ENCODE measurements at regions not wholly inside any gene's neighbourhood (a gene's known extent, or its start where the extent isn't known, plus 50 kb on each side); places are given as distances from the start of the nearest gene placed in this dataset.

DNA sequence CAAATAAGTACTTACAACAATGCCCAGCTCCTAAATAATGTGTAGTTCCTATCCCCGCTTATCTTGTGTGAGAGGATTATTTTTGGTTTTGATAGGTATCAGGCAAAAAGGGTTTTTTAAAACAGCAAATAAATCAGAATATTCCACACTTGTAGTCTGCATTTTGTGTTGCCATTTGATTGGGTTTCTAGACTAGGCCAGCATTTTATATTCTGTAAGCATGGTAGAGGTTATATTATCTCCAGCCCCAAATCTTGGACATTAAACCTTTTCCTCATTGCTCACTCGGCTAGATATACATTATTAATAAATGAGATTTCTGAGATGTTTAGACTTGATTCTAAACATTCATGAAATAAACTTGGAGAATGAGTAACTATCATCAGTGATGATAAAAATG, 165.7 kb upstream of the C1orf21 start:
- no peak overlapping the region for H3K27ac ChIP-seq
- TF ChIP-seq, protein P1, sequence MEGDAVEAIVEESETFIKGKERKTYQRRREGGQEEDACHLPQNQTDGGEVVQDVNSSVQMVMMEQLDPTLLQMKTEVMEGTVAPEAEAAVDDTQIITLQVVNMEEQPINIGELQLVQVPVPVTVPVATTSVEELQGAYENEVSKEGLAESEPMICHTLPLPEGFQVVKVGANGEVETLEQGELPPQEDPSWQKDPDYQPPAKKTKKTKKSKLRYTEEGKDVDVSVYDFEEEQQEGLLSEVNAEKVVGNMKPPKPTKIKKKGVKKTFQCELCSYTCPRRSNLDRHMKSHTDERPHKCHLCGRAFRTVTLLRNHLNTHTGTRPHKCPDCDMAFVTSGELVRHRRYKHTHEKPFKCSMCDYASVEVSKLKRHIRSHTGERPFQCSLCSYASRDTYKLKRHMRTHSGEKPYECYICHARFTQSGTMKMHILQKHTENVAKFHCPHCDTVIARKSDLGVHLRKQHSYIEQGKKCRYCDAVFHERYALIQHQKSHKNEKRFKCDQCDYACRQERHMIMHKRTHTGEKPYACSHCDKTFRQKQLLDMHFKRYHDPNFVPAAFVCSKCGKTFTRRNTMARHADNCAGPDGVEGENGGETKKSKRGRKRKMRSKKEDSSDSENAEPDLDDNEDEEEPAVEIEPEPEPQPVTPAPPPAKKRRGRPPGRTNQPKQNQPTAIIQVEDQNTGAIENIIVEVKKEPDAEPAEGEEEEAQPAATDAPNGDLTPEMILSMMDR (conservative IDR thresholded peaks at IDR 0.05), result no peak
- TF ChIP-seq ZFX (IDR thresholded peaks at IDR 0.05), result no peak

- no peak overlapping the region for H3K27ac ChIP-seq
Observed at GRCh38 chr1:184222652-184223052, 164.2 kb upstream of the C1orf21 start.

GRCh38 chr1:184223216-184223615, 163.6 kb upstream of the C1orf21 start:
- H3K27ac ChIP-seq, result no peak overlapping the region
- TF ChIP-seq ZFX (IDR thresholded peaks at IDR 0.05), result no peak
- TF ChIP-seq, protein P1 (conservative IDR thresholded peaks at IDR 0.05), result no peak

More at GRCh38 chr1:184222652-184223052, 164.2 kb upstream of the C1orf21 start:
- TF ChIP-seq, protein P1 (conservative IDR thresholded peaks at IDR 0.05), result peak; percentile 96
- no peak for TF ChIP-seq ZFX (IDR thresholded peaks at IDR 0.05)

DNA sequence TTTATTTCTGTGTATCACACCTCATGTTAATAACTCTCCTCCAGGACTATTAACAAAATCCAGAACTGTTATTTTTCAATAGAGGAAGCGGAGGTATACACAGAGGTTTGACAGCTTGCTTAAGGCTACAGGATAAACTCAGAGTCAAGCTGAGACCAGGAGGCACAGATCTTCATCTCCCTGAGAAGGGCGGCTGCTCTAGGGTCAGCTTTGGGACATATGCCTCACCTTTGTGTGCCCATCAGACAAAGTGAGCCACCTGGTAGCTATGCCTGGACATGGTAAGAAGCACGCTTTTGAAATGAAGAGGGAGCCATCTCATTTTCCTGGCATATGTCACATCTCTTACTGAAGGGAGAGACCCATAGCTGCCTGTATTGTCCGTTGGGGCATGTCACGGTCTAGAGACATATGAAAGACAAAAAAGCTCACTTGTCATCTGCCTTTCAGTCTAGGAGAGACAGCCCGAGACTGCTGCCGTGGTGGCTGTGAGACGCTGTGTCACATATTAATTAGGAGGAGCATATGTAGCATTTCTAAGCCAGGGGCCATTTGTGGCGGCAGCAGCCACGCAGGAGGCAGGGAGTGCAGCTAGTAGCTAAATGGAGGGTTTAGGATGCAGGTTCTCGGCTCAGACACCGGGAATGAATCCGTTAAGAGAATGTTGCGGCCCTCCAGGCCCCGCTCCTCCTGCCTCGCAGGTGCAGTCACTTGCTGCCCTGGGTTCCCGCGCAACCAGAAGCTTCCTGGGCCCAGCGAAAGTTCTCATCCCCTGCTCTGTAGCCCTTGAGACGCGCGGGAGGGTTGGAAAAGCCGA, 161.3 kb upstream of the C1orf21 start:
- no peak overlapping the region for H3K27ac ChIP-seq
- TF ChIP-seq ZFX (IDR thresholded peaks at IDR 0.05), result no peak
- TF ChIP-seq, protein P1 (conservative IDR thresholded peaks at IDR 0.05), result no peak

DNA sequence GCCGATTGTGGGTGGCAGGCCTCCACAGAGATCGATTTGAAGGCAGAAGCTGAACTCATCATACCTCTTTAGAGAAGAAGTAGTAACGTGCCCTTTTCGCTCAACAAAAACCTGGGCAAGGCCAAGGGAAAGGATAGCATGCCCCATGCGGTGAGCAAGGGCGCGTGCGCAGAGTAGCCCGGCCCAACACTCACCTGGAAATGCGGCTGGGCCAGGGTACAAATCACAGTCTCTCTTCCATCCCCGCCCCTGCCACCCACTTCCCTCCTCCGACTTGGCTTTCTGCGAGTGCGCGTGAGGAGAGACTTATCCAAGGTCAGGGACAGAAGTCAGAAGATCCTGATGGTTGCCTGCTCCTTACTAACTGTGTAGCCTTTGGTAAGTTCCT, 160.7 kb upstream of the C1orf21 start:
- no peak for TF ChIP-seq ZFX (IDR thresholded peaks at IDR 0.05)
- TF ChIP-seq, protein P1 (conservative IDR thresholded peaks at IDR 0.05), result no peak
- no peak overlapping the region for H3K27ac ChIP-seq

GRCh38 chr1:184228558-184228957, 158.3 kb upstream of the C1orf21 start:
- no peak for TF ChIP-seq ZFX (IDR thresholded peaks at IDR 0.05)
- TF ChIP-seq, protein P1 (conservative IDR thresholded peaks at IDR 0.05), result no peak
- no peak overlapping the region for H3K27ac ChIP-seq

DNA sequence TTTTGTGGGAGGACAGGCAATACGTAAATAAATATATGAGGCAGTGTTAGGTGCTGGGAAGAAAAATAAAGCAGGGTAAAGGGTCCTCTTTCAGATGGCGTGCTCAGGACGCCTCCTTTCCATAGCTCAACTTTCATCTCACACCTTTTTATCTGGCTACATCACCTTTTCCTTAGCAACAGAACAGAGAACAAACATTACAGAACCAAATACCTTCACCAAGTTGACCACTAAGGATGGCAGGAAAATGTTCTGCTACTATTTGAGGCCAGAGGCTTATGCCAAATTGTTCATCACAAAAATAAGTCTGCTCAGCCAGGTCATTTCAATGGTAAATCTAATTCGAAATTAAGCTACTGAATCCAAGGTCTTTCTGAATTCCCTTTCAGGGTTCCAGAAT, 149.2 kb upstream of the C1orf21 start:
- no peak overlapping the region for H3K27ac ChIP-seq
- TF ChIP-seq ZFX (IDR thresholded peaks at IDR 0.05), result no peak
- TF ChIP-seq, protein P1 (conservative IDR thresholded peaks at IDR 0.05), result no peak

All from C4-2B (cell line).